A549 (cell line): ENCODE measurements at regions not wholly inside any gene's neighbourhood (a gene's known extent, or its start where the extent isn't known, plus 50 kb on each side); places are given as distances from the start of the nearest gene placed in this dataset.

Experiments
- ATAC-seq, 2 experiments: fragments of 200-7000 bp in 1 of 2; fragments of >200 bp in 1 of 2; cut with Nextera tagmentation in 1 of 2; cut with Tn5 transposase in 1 of 2; 3 replicates each; pipeline versions ENCODE4 v1.8.0 to v1.9.1; 2018 to 2020; ENCODE audit warnings: mild to moderate bottlenecking in 1 of 2, moderate library complexity in 1 of 2
- CTCF ChIA-PET: fragments of 300-600 bp; sonication (Branson Sonifier 250); formaldehyde crosslinking; extraction: SDS; loops from one replicate; lab custom pipeline; 2021; ENCODE audit warnings: antibody characterized with exemption, inconsistent platforms; lab: Yijun Ruan, JAX
- POLR2A ChIA-PET: fragments of 350-600 bp; formaldehyde crosslinking; extraction: SDS; loops from one replicate; lab custom pipeline; 2021; ENCODE audit warnings: antibody characterized with exemption, inconsistent platforms; lab: Yijun Ruan, JAX
- DNase-seq, 2 experiments: peaks; one replicate each; pipeline versions ENCODE4 v3.0.0 to v3.0.0-alpha.2; 2011 to 2016; ENCODE audit warnings: low read depth in 1 of 2, low spot score in 1 of 2
- FAIRE-seq: peaks from 2 replicates; lab custom pipeline; 2011; peaks lifted over from hg19 to GRCh38; lab: Jason Lieb, UNC
- H3K27ac ChIP-seq, 2 experiments: fragments of >200 bp; sonication (Bioruptor Twin); formaldehyde crosslinking; 3 replicates each; pipeline ENCODE4 v1.5.1; 2016 to 2017
- H3K4me1 ChIP-seq: fragments of >200 bp; sonication (Bioruptor Twin); formaldehyde crosslinking; 3 replicates; pipeline ENCODE4 v1.6.1; 2016
- H3K4me2 ChIP-seq: fragments of >200 bp; sonication (Bioruptor Twin); formaldehyde crosslinking; 3 replicates; pipeline ENCODE4 v1.6.1; 2016
- H3K4me3 ChIP-seq: fragments of >200 bp; sonication (Bioruptor Twin); formaldehyde crosslinking; 3 replicates; pipeline ENCODE4 v1.5.1; 2016
- H3K9me3 ChIP-seq: fragments of >200 bp; sonication (Bioruptor Twin); formaldehyde crosslinking; 3 replicates; pipeline ENCODE4 v1.6.1; 2016
- CHD4 ChIP-seq: fragments of 200-600 bp; sonication (generic); IDR thresholded peaks from 2 replicates; pipeline ENCODE4 v1.6.1; 2016; ENCODE audit warnings: antibody characterized with exemption, mild to moderate bottlenecking, borderline replicate concordance
- ESRRA ChIP-seq: fragments of 150-350 bp; IDR thresholded peaks from 2 replicates; pipeline ENCODE4 v1.6.1; 2014; ENCODE audit warnings: mild to moderate bottlenecking, low read length, borderline replicate concordance
- GATA3 ChIP-seq: IDR thresholded peaks from 2 replicates; pipeline ENCODE4 v1.6.1; 2012; ENCODE audit warnings: borderline replicate concordance
- HOXA7 ChIP-seq: fragments of 250-450 bp; sonication (Bioruptor Pico); IDR thresholded peaks from 2 replicates; pipeline ENCODE4 v1.5.0; 2020; ENCODE audit warnings: mild to moderate bottlenecking, moderate library complexity
- HOXB13 ChIP-seq: fragments of 250-450 bp; sonication (Bioruptor Pico); IDR thresholded peaks from 2 replicates; pipeline ENCODE4 v1.5.0; 2020; ENCODE audit warnings: low read depth, mild to moderate bottlenecking, moderate library complexity
- HOXB5 ChIP-seq: fragments of 250-450 bp; sonication (Bioruptor Pico); IDR thresholded peaks from 2 replicates; pipeline ENCODE4 v1.5.0; 2020; ENCODE audit warnings: mild to moderate bottlenecking, moderate library complexity
- JUNB ChIP-seq: fragments of >200 bp; sonication (Bioruptor Twin); formaldehyde crosslinking; IDR thresholded peaks from 2 replicates; pipeline ENCODE4 v1.6.1; 2016
- KDM1A ChIP-seq: fragments of 200-600 bp; sonication (generic); IDR thresholded peaks from 2 replicates; pipeline ENCODE4 v1.6.1; 2016; ENCODE audit warnings: low read depth, mild to moderate bottlenecking
- KDM5A ChIP-seq: fragments of 200-600 bp; sonication (generic); IDR thresholded peaks from 2 replicates; pipeline ENCODE4 v1.6.1; 2016; ENCODE audit warnings: antibody characterized with exemption, mild to moderate bottlenecking
- MAZ ChIP-seq: fragments of 150-350 bp; IDR thresholded peaks from 2 replicates; pipeline ENCODE4 v1.6.1; 2014; ENCODE audit warnings: antibody characterized with exemption, low read depth, low read length, borderline replicate concordance
- NPAS2 ChIP-seq: fragments of 250-450 bp; sonication (Bioruptor Pico); IDR thresholded peaks from 2 replicates; pipeline ENCODE4 v1.8.0; 2022; ENCODE audit warnings: mild to moderate bottlenecking, moderate library complexity, borderline replicate concordance
- RFX5 ChIP-seq: fragments of 450-650 bp; IDR thresholded peaks from 2 replicates; pipeline ENCODE4 v1.7.1; 2014; ENCODE audit warnings: antibody characterized with exemption, mild to moderate bottlenecking, moderate library complexity
- SMC3 ChIP-seq: fragments of >200 bp; sonication (Bioruptor Twin); formaldehyde crosslinking; IDR thresholded peaks from 3 replicates; pipeline ENCODE4 v1.6.1; 2018; ENCODE audit warnings: inconsistent platforms
- ZFP36 ChIP-seq: fragments of 450-650 bp; IDR thresholded peaks from 2 replicates; pipeline ENCODE4 v1.6.1; 2014; ENCODE audit warnings: borderline replicate concordance; ENCODE audit not compliant: partially characterized antibody
- ZNF302 ChIP-seq: fragments of 250-450 bp; sonication (Bioruptor Pico); IDR thresholded peaks from 2 replicates; pipeline ENCODE4 v1.9.0; 2021; ENCODE audit warnings: inconsistent platforms, mild to moderate bottlenecking, moderate library complexity
- WGBS: methylation state at CpG from one replicate; pipeline ENCODE4 v1.1.6; 2017; ENCODE audit errors: missing lambda C conversion rate; 5-methylcytosine and 5-hydroxymethylcytosine counted together
- TF ChIP-seq, protein P1 (sequence below): fragments of 200-600 bp; sonication (generic); IDR thresholded peaks from 2 replicates; pipeline ENCODE4 v1.6.1; 2016; ENCODE audit warnings: antibody characterized with exemption, mild to moderate bottlenecking, moderate library complexity
- TF ChIP-seq, protein P2 (sequence below): fragments of 250-450 bp; sonication (Bioruptor Pico); IDR thresholded peaks from 2 replicates; pipeline ENCODE4 v1.5.0; 2021; ENCODE audit warnings: mild to moderate bottlenecking, moderate library complexity, borderline replicate concordance
- TF ChIP-seq, protein P3 (sequence below): fragments of >200 bp; sonication (Bioruptor Twin); formaldehyde crosslinking; IDR thresholded peaks from 3 replicates; pipeline ENCODE4 v1.6.1; 2016

DNA sequence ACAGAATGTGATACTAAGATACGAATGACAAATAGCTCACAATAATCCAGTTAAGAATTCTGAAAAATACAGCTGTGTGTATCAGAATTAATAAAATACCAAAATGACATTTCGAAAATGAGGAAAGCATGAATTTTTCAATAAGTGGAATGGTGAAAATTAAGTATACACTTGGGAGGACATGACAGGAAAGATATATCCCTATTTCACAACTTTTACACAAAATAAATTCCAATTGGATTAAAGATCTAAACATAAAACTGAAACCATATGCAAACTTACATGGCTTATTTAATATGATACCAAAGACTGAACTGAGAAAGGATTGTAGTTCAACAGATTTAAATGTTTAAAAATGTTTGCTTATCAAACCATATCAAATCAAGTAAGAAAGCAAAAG is 510.4 kb upstream of the ADAMTS5 start:
- POLR2A ChIA-PET: no interaction called here
- FAIRE-seq: no peak
- CTCF ChIA-PET: no interaction called here
- Histone ChIP-seq H3K4me1 (no peaks in the 10 kb centered on the region), H3K27ac (no peak overlapping the region), H3K4me2 (no peak overlapping the region), H3K4me3 (no peak overlapping the region), H3K9me3 (no peaks in the 10 kb centered on the region)
- no peak for ATAC-seq
- no peak for TF ChIP-seq NPAS2
- no peak for TF ChIP-seq KDM1A
- TF ChIP-seq KDM5A: no peak
- no peak for DNase-seq
- 5% methylated on average over 2 of the region's 2 CpGs for WGBS

DNA sequence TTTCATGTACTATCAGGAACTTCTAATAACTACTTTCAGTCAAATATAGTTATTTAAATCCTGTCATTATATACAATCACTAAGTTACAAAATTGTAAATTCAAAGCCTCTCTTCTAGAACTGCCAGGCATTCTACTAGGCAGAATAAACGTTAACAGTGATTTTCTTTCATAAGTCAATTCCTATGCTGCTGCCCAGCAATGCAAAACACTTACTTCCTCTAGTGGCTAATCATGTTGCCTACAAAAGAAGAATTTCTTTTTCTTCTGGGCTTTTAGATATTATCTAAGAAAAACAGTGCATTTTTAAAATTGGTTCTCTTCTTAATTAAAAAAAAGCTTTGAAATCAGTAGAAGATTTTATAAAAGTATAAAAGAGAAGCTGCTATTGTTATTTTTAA is 509.8 kb upstream of the ADAMTS5 start:
- Histone ChIP-seq H3K4me2 (no peak overlapping the region), H3K9me3 (no peaks in the 10 kb centered on the region), H3K27ac (no peak overlapping the region), H3K4me1 (no peaks in the 10 kb centered on the region), H3K4me3 (no peak overlapping the region)
- no peak for DNase-seq
- CTCF ChIA-PET: no interaction called here
- TF ChIP-seq, protein P1, sequence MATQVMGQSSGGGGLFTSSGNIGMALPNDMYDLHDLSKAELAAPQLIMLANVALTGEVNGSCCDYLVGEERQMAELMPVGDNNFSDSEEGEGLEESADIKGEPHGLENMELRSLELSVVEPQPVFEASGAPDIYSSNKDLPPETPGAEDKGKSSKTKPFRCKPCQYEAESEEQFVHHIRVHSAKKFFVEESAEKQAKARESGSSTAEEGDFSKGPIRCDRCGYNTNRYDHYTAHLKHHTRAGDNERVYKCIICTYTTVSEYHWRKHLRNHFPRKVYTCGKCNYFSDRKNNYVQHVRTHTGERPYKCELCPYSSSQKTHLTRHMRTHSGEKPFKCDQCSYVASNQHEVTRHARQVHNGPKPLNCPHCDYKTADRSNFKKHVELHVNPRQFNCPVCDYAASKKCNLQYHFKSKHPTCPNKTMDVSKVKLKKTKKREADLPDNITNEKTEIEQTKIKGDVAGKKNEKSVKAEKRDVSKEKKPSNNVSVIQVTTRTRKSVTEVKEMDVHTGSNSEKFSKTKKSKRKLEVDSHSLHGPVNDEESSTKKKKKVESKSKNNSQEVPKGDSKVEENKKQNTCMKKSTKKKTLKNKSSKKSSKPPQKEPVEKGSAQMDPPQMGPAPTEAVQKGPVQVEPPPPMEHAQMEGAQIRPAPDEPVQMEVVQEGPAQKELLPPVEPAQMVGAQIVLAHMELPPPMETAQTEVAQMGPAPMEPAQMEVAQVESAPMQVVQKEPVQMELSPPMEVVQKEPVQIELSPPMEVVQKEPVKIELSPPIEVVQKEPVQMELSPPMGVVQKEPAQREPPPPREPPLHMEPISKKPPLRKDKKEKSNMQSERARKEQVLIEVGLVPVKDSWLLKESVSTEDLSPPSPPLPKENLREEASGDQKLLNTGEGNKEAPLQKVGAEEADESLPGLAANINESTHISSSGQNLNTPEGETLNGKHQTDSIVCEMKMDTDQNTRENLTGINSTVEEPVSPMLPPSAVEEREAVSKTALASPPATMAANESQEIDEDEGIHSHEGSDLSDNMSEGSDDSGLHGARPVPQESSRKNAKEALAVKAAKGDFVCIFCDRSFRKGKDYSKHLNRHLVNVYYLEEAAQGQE: no peak
- TF ChIP-seq, all 56 proteins: peak for 0
- POLR2A ChIA-PET: no interaction called here
- FAIRE-seq (no peak), ATAC-seq (no peak)
- 0% methylated on average over 1 of the region's 1 CpG for WGBS

DNA sequence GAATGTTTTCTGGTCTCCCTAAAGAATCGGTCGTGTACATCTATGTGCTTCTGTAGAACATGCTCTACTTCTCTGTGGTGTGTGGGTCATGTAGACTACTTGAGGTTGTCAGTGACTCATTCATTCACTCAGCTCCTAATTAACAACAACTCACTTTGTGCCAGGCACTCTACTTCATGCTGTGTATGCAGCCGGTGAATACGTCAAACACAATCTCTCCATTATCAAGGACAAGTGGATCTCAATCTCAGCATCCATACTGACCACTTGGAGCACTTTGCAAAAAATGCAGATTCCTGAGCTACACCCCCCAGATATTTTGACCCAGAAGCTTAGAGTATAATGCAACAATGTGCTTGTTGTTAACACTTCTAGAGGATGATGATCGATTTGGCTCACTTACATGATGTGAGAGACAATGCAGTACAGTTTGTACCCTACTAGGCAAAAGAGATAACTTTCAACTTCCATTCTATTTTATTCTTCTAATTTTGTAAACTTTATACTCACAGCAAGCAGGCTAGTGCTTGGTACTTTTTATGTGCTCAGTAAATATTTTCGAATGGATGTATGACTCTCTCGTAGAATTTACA is 508.6 kb upstream of the ADAMTS5 start:
- POLR2A ChIA-PET: no interaction called here
- TF ChIP-seq ESRRA (no peak), SMC3 (no peak), RFX5 (no peak), MAZ (no peak), HOXB13 (CRISPR knock-in tag) (no peak), CHD4 (no peak), GATA3 (no peak), JUNB (no peak), HOXB5 (CRISPR knock-in tag) (no peak), ZFP36 (no peak), ZNF302 (CRISPR knock-in tag) (no peak), KDM1A (no peak), HOXA7 (CRISPR knock-in tag) (no peak)
- TF ChIP-seq, protein P2, sequence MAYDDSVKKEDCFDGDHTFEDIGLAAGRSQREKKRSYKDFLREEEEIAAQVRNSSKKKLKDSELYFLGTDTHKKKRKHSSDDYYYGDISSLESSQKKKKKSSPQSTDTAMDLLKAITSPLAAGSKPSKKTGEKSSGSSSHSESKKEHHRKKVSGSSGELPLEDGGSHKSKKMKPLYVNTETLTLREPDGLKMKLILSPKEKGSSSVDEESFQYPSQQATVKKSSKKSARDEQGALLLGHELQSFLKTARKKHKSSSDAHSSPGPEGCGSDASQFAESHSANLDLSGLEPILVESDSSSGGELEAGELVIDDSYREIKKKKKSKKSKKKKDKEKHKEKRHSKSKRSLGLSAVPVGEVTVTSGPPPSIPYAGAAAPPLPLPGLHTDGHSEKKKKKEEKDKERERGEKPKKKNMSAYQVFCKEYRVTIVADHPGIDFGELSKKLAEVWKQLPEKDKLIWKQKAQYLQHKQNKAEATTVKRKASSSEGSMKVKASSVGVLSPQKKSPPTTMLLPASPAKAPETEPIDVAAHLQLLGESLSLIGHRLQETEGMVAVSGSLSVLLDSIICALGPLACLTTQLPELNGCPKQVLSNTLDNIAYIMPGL (CRISPR knock-in tag): no peak
- TF ChIP-seq, protein P3, sequence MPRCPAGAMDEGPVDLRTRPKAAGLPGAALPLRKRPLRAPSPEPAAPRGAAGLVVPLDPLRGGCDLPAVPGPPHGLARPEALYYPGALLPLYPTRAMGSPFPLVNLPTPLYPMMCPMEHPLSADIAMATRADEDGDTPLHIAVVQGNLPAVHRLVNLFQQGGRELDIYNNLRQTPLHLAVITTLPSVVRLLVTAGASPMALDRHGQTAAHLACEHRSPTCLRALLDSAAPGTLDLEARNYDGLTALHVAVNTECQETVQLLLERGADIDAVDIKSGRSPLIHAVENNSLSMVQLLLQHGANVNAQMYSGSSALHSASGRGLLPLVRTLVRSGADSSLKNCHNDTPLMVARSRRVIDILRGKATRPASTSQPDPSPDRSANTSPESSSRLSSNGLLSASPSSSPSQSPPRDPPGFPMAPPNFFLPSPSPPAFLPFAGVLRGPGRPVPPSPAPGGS: no peak
- FAIRE-seq: no peak

More for the DNA sequence above, 508.6 kb upstream of the ADAMTS5 start:
- no peak overlapping the region for H3K27ac ChIP-seq
- ATAC-seq: no peak
- no peak overlapping the region for H3K4me3 ChIP-seq
- WGBS: 12% methylated on average over 7 of the region's 7 CpGs
- H3K4me2 ChIP-seq: no peak overlapping the region
- CTCF ChIA-PET: no interaction called here
- no peaks in the 10 kb centered on the region for H3K9me3 ChIP-seq
- H3K4me1 ChIP-seq: no peaks in the 10 kb centered on the region
- no peak for DNase-seq
